ENCODE measurements at regions not wholly inside any gene's neighbourhood (a gene's known extent, or its start where the extent isn't known, plus 50 kb on each side); places are given as distances from the start of the nearest gene placed in this dataset.
"Not testable (repeated sequence)": the region's sequence is repeated elsewhere in the genome, so short reads cannot be mapped to it uniquely, and the experiment has no call there.

DNA sequence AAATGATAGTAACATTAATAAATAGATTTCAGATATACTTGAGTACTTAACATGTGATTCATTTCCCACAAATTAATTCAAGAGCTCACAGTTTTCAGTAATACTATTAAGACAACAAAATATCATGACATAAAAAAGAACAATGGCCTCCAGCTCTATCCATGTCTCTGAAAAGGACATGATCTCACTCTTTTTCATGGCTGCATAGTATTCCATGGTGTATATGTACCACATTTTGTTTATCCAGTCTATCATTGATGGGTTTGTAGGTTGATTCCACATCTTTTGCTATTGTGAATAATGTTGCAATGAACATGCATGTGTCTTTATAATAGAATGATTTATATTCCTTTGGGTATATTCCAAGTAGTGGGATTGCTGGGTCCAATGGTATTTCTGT, 1012.8 kb upstream of the ALCAM start:
- Mint-ChIP-seq H3K4me1 (ENCODE audit: unreplicated experiment) (peaks cover 8% of the 10 kb centered on the region), H3K36me3 (ENCODE audit: unreplicated experiment) (peaks cover 1% of the 10 kb centered on the region), H3K27ac (ENCODE audit: unreplicated experiment) (no peak overlapping the region), H3K9me3 (ENCODE audit: unreplicated experiment) (peaks cover 9% of the 10 kb centered on the region), H3K4me3 (ENCODE audit: unreplicated experiment) (no peak overlapping the region), H3K27me3 (ENCODE audit: unreplicated experiment) (no peaks in the 10 kb centered on the region)
- TF ChIP-seq, protein P1, sequence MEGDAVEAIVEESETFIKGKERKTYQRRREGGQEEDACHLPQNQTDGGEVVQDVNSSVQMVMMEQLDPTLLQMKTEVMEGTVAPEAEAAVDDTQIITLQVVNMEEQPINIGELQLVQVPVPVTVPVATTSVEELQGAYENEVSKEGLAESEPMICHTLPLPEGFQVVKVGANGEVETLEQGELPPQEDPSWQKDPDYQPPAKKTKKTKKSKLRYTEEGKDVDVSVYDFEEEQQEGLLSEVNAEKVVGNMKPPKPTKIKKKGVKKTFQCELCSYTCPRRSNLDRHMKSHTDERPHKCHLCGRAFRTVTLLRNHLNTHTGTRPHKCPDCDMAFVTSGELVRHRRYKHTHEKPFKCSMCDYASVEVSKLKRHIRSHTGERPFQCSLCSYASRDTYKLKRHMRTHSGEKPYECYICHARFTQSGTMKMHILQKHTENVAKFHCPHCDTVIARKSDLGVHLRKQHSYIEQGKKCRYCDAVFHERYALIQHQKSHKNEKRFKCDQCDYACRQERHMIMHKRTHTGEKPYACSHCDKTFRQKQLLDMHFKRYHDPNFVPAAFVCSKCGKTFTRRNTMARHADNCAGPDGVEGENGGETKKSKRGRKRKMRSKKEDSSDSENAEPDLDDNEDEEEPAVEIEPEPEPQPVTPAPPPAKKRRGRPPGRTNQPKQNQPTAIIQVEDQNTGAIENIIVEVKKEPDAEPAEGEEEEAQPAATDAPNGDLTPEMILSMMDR (IDR thresholded peaks at IDR 0.05), result no peak
- no peak for DNase-seq (ENCODE audit: extremely low spot score, unreplicated experiment)

DNA sequence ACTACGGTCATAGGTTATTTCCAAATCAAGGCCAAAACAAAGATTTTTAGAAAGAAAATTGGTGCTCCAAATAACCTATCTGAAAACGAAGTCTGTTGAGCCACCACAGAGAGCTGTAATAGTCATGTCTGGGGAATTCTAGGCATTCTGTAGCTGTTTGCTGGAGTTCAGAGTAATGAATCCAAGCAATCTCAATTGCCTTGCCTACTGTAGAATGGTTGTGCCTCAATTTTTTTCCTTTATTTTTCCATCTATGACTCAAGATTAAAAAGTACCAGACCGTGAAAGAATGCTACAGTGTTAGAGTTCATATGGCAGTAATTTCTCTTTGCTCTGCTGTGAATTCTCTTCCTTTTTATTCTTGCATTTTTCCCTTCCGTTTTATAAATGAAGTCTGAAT, 1007.2 kb upstream of the ALCAM start:
- Mint-ChIP-seq H3K27ac (ENCODE audit: unreplicated experiment) (peak overlapping the region; percentile 83), H3K9me3 (ENCODE audit: unreplicated experiment) (peaks cover 6% of the 10 kb centered on the region), H3K36me3 (ENCODE audit: unreplicated experiment) (peaks cover 1% of the 10 kb centered on the region), H3K4me3 (ENCODE audit: unreplicated experiment) (peak overlapping the region; percentile 59), H3K4me1 (ENCODE audit: unreplicated experiment) (peaks cover 32% of the 10 kb centered on the region), H3K27me3 (ENCODE audit: unreplicated experiment) (no peaks in the 10 kb centered on the region)
- no peak for DNase-seq (ENCODE audit: extremely low spot score, unreplicated experiment)
- TF ChIP-seq, protein P1 (IDR thresholded peaks at IDR 0.05), result no peak

DNA sequence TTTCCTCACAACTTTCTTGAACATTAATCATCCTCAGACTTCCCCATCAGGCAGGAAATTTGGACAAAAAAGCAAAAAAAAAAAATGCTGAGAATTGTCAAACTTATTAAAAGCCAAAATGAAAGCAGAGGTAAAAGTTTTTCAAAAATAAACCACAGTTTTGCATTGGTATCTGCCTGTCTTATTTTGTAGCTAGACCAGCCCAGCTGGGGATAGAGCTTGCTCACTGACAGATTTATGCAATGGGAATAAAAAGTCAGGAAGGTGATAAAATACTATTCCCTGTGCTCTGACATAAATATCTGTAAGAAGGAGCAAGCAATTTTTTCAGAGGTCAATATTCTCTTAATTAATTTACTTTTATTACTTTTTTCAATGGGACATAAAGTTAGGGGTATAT, 1006.7 kb upstream of the ALCAM start:
- Mint-ChIP-seq H3K4me3 (ENCODE audit: unreplicated experiment) (peak overlapping the region; percentile 59), H3K36me3 (ENCODE audit: unreplicated experiment) (peaks cover 1% of the 10 kb centered on the region), H3K4me1 (ENCODE audit: unreplicated experiment) (peaks cover 32% of the 10 kb centered on the region), H3K9me3 (ENCODE audit: unreplicated experiment) (peaks cover 6% of the 10 kb centered on the region), H3K27ac (ENCODE audit: unreplicated experiment) (peak overlapping the region; percentile 83), H3K27me3 (ENCODE audit: unreplicated experiment) (no peaks in the 10 kb centered on the region)
- TF ChIP-seq, protein P1 (IDR thresholded peaks at IDR 0.05), result no peak
- no peak for DNase-seq (ENCODE audit: extremely low spot score, unreplicated experiment)

DNA sequence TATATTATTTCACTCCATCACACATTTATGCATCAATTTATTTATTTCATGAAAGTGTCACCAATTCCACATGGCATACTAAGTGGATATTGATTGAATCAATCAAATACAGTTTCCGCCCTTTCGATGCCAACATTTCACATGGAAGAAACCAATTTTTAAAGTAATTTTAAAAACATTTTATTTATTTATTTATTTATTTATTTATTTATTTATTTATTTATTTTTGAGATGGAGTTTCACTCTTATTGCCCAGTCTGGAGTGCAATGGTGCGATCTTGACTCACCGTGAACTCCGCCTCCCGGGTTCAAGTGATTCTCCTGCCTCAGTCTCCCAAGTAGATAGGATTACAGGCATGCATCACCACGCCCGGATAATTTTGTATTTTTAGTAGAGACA, 1005.0 kb upstream of the ALCAM start:
- H3K9me3 Mint-ChIP-seq (ENCODE audit: unreplicated experiment); DNase-seq (ENCODE audit: extremely low spot score, unreplicated experiment); H3K27ac Mint-ChIP-seq (ENCODE audit: unreplicated experiment); H3K27me3 Mint-ChIP-seq (ENCODE audit: unreplicated experiment); H3K36me3 Mint-ChIP-seq (ENCODE audit: unreplicated experiment); H3K4me3 Mint-ChIP-seq (ENCODE audit: unreplicated experiment): not testable (repeated sequence)
- H3K4me1 Mint-ChIP-seq (ENCODE audit: unreplicated experiment), result peaks cover 32% of the 10 kb centered on the region

DNA sequence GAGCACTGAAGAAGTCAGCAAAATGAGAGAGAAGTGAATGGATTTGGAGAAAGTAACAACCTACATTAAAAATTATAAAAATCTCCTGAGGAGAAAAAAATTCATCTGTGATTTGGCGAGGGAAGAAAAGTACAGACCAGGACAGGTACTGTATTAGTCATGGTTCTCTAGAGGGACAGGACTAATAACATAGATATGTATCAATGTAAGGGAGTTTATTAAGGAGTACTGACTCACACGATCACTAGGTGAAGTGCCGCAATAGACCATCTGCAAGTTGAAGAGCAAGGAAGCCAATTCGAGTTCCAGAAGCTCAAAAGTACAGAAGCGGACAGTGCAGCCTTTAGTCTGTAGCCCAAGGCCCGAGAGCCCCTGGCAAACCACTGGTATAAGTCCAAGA, 1004.4 kb upstream of the ALCAM start:
- H3K4me1 Mint-ChIP-seq (ENCODE audit: unreplicated experiment), result peaks cover 36% of the 10 kb centered on the region
- H3K27me3 Mint-ChIP-seq (ENCODE audit: unreplicated experiment), result no peaks in the 10 kb centered on the region
- peaks cover 6% of the 10 kb centered on the region for H3K9me3 Mint-ChIP-seq (ENCODE audit: unreplicated experiment)
- H3K4me3 Mint-ChIP-seq (ENCODE audit: unreplicated experiment), result no peak overlapping the region
- H3K27ac Mint-ChIP-seq (ENCODE audit: unreplicated experiment), result no peak overlapping the region
- peaks cover 1% of the 10 kb centered on the region for H3K36me3 Mint-ChIP-seq (ENCODE audit: unreplicated experiment)
- DNase-seq (ENCODE audit: extremely low spot score, unreplicated experiment), result no peak
- TF ChIP-seq, protein P1 (IDR thresholded peaks at IDR 0.05), result no peak

DNA sequence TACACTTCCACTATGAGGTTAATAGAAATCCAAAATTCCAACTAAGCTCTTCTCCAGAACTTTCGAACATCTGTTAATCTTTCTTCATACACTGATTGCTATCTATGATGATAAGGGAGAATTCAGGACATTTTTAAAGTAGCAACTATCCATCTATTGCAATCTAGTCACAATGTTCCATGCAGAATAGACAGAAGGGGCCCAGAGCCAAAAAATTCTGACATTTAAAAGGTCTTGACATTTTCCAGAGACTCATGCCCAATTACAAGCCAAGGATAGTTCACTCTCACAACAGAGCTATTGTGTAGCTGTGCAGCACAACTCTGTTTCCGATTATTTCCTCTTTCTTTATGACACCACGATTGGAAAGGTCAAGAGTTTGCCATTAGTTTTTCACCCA, 999.7 kb upstream of the ALCAM start:
- no peaks in the 10 kb centered on the region for H3K36me3 Mint-ChIP-seq (ENCODE audit: unreplicated experiment)
- peaks cover 5% of the 10 kb centered on the region for H3K9me3 Mint-ChIP-seq (ENCODE audit: unreplicated experiment)
- DNase-seq (ENCODE audit: extremely low spot score, unreplicated experiment), result no peak
- no peak overlapping the region for H3K4me3 Mint-ChIP-seq (ENCODE audit: unreplicated experiment)
- H3K4me1 Mint-ChIP-seq (ENCODE audit: unreplicated experiment), result peaks cover 4% of the 10 kb centered on the region
- TF ChIP-seq, protein P1 (IDR thresholded peaks at IDR 0.05), result no peak
- no peaks in the 10 kb centered on the region for H3K27me3 Mint-ChIP-seq (ENCODE audit: unreplicated experiment)
- H3K27ac Mint-ChIP-seq (ENCODE audit: unreplicated experiment), result no peak overlapping the region
